ENCODE measurements at regions not wholly inside any gene's neighbourhood (a gene's known extent, or its start where the extent isn't known, plus 50 kb on each side); places are given as distances from the start of the nearest gene placed in this dataset.

GRCh38 chr1:5480906-5481305 lies 511.3 kb downstream of the NPHP4 start:
- no peaks in the 10 kb centered on the region for H3F3A ChIP-seq (ENCODE audit: control insufficient read depth, insufficient read depth)
- H3K9me2 ChIP-seq (replicated peaks; ENCODE audit: control insufficient read depth, low read length) = no peaks in the 10 kb centered on the region
- no peaks in the 10 kb centered on the region for H3K9me3 ChIP-seq (ENCODE audit: control insufficient read depth, insufficient read depth, low read length)
- no peaks in the 10 kb centered on the region for H3K4me1 ChIP-seq (ENCODE audit: control insufficient read depth, low read length)
- no peaks in the 10 kb centered on the region for H3K27me3 ChIP-seq (ENCODE audit: control insufficient read depth, low read length)
- H3K36me3 ChIP-seq (ENCODE audit: control insufficient read depth, low read length) = no peaks in the 10 kb centered on the region
- H4K20me1 ChIP-seq (ENCODE audit: control insufficient read depth, insufficient read depth, low read depth, low read length) = no peaks in the 10 kb centered on the region
- TF ChIP-seq EZH2phosphoT487 (IDR thresholded peaks at IDR 0.05; ENCODE audit: borderline replicate concordance, low read length) = no peak
- TF ChIP-seq, protein P1, sequence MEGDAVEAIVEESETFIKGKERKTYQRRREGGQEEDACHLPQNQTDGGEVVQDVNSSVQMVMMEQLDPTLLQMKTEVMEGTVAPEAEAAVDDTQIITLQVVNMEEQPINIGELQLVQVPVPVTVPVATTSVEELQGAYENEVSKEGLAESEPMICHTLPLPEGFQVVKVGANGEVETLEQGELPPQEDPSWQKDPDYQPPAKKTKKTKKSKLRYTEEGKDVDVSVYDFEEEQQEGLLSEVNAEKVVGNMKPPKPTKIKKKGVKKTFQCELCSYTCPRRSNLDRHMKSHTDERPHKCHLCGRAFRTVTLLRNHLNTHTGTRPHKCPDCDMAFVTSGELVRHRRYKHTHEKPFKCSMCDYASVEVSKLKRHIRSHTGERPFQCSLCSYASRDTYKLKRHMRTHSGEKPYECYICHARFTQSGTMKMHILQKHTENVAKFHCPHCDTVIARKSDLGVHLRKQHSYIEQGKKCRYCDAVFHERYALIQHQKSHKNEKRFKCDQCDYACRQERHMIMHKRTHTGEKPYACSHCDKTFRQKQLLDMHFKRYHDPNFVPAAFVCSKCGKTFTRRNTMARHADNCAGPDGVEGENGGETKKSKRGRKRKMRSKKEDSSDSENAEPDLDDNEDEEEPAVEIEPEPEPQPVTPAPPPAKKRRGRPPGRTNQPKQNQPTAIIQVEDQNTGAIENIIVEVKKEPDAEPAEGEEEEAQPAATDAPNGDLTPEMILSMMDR (IDR thresholded peaks at IDR 0.05; ENCODE audit: low read depth, low read length, poor library complexity, severe bottlenecking) = no peak
- no peak overlapping the region for H3K27ac ChIP-seq (ENCODE audit: low read depth, low read length)
- no peak overlapping the region for H3K4me2 ChIP-seq (ENCODE audit: low read length)
- H3K79me2 ChIP-seq (ENCODE audit: control insufficient read depth, low read length) = no peaks in the 10 kb centered on the region
- no peak overlapping the region for H3K4me3 ChIP-seq (ENCODE audit: low read length)

- Histone ChIP-seq H3K4me1 (ENCODE audit: control insufficient read depth, low read length) (no peaks in the 10 kb centered on the region), H3K4me3 (ENCODE audit: low read length) (no peak overlapping the region), H3K9me2 (replicated peaks; ENCODE audit: control insufficient read depth, low read length) (no peaks in the 10 kb centered on the region), H3F3A (ENCODE audit: control insufficient read depth, insufficient read depth) (no peaks in the 10 kb centered on the region), H4K20me1 (ENCODE audit: control insufficient read depth, insufficient read depth, low read depth, low read length) (no peaks in the 10 kb centered on the region), H3K27me3 (ENCODE audit: control insufficient read depth, low read length) (no peaks in the 10 kb centered on the region), H3K36me3 (ENCODE audit: control insufficient read depth, low read length) (no peaks in the 10 kb centered on the region), H3K4me2 (ENCODE audit: low read length) (no peak overlapping the region), H3K27ac (ENCODE audit: low read depth, low read length) (no peak overlapping the region), H3K9me3 (ENCODE audit: control insufficient read depth, insufficient read depth, low read length) (no peaks in the 10 kb centered on the region), H3K79me2 (ENCODE audit: control insufficient read depth, low read length) (no peaks in the 10 kb centered on the region)
- TF ChIP-seq, protein P1 (IDR thresholded peaks at IDR 0.05; ENCODE audit: low read depth, low read length, poor library complexity, severe bottlenecking) = no peak
- no peak for TF ChIP-seq EZH2phosphoT487 (IDR thresholded peaks at IDR 0.05; ENCODE audit: borderline replicate concordance, low read length)
Observed at GRCh38 chr1:5479876-5480646, 512.2 kb downstream of the NPHP4 start.

DNA sequence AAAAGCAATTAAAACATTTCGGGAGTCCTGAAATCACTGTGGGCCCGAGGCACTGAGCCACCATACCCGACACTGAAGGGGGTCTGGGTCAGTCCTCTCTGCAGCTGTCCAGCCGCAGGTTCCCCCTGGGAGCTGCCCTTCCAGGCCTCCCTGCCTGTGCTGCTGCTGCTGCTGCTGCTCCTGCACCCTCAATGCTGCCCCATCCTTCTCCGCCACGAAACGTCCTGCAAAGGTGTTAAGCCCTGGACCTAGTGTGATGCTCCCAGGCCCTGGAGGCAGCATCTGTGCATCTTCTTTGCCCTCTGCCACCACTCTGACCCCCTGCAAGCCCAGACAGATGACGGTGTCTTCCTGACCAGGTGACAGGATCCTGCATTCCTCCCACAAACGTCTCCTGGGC lies 513.3 kb downstream of the NPHP4 start:
- Histone ChIP-seq H3F3A (ENCODE audit: control insufficient read depth, insufficient read depth) (no peaks in the 10 kb centered on the region), H3K4me1 (ENCODE audit: control insufficient read depth, low read length) (no peaks in the 10 kb centered on the region), H3K4me2 (ENCODE audit: low read length) (no peak overlapping the region), H3K27ac (ENCODE audit: low read depth, low read length) (no peak overlapping the region), H3K9me2 (replicated peaks; ENCODE audit: control insufficient read depth, low read length) (no peaks in the 10 kb centered on the region), H3K79me2 (ENCODE audit: control insufficient read depth, low read length) (no peaks in the 10 kb centered on the region), H3K27me3 (ENCODE audit: control insufficient read depth, low read length) (no peaks in the 10 kb centered on the region), H4K20me1 (ENCODE audit: control insufficient read depth, insufficient read depth, low read depth, low read length) (no peaks in the 10 kb centered on the region), H3K9me3 (ENCODE audit: control insufficient read depth, insufficient read depth, low read length) (no peaks in the 10 kb centered on the region), H3K4me3 (ENCODE audit: low read length) (no peak overlapping the region), H3K36me3 (ENCODE audit: control insufficient read depth, low read length) (no peaks in the 10 kb centered on the region)
- TF ChIP-seq, protein P1 (IDR thresholded peaks at IDR 0.05; ENCODE audit: low read depth, low read length, poor library complexity, severe bottlenecking) = no peak
- no peak for TF ChIP-seq EZH2phosphoT487 (IDR thresholded peaks at IDR 0.05; ENCODE audit: borderline replicate concordance, low read length)

All from DOHH2 (cell line).